Thyroid gland (tissue), 4 donors: ENCODE measurements at regions not wholly inside any gene's neighbourhood (a gene's known extent, or its start where the extent isn't known, plus 50 kb on each side); places are given as distances from the start of the nearest gene placed in this dataset.

Experiments
- POLR2A ChIP-seq, 2 donors: fragments of 450-650 bp; IDR thresholded peaks; one replicate each; pipeline ENCODE4 v1.6.1; 2017; ENCODE audit warnings: antibody characterized with exemption in 2 of 2, mild to moderate bottlenecking in 2 of 2, moderate library complexity in 1 of 2
- TF ChIP-seq, protein P1 (sequence below), 6 experiments: fragments of 200-600 bp in 3 of 6; fragments of 450-650 bp in 3 of 6; sonication (generic) in 3 of 6; IDR thresholded peaks; one replicate each; pipeline ENCODE4 v1.5.1; 2016 to 2019; ENCODE audit warnings: antibody characterized with exemption in 6 of 6, mild to moderate bottlenecking in 2 of 6, inconsistent platforms in 1 of 6, moderate library complexity in 1 of 6

GRCh38 chr6:103002282-103002681, 1608.8 kb downstream of the GRIK2 start:
- TF ChIP-seq, protein P1, sequence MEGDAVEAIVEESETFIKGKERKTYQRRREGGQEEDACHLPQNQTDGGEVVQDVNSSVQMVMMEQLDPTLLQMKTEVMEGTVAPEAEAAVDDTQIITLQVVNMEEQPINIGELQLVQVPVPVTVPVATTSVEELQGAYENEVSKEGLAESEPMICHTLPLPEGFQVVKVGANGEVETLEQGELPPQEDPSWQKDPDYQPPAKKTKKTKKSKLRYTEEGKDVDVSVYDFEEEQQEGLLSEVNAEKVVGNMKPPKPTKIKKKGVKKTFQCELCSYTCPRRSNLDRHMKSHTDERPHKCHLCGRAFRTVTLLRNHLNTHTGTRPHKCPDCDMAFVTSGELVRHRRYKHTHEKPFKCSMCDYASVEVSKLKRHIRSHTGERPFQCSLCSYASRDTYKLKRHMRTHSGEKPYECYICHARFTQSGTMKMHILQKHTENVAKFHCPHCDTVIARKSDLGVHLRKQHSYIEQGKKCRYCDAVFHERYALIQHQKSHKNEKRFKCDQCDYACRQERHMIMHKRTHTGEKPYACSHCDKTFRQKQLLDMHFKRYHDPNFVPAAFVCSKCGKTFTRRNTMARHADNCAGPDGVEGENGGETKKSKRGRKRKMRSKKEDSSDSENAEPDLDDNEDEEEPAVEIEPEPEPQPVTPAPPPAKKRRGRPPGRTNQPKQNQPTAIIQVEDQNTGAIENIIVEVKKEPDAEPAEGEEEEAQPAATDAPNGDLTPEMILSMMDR (IDR thresholded peaks at IDR 0.05): no peak
- TF ChIP-seq POLR2A (IDR thresholded peaks at IDR 0.05): no peak
